WI38 (cell line): ENCODE measurements at regions not wholly inside any gene's neighbourhood (a gene's known extent, or its start where the extent isn't known, plus 50 kb on each side); places are given as distances from the start of the nearest gene placed in this dataset.
"Not testable (repeated sequence)": the region's sequence is repeated elsewhere in the genome, so short reads cannot be mapped to it uniquely, and the experiment has no call there.

ENCODE experiments used
- H3K4me3 ChIP-seq: 2 replicates; pipeline ENCODE4 v1.5.1; 2011; ENCODE audit warnings: low read depth, mild to moderate bottlenecking, control low read depth, low read length
- TF ChIP-seq, protein P1 (sequence below): IDR thresholded peaks from 2 replicates; pipeline ENCODE4 v1.5.1; 2012; ENCODE audit warnings: low read depth, mild to moderate bottlenecking, control low read depth, low read length

DNA sequence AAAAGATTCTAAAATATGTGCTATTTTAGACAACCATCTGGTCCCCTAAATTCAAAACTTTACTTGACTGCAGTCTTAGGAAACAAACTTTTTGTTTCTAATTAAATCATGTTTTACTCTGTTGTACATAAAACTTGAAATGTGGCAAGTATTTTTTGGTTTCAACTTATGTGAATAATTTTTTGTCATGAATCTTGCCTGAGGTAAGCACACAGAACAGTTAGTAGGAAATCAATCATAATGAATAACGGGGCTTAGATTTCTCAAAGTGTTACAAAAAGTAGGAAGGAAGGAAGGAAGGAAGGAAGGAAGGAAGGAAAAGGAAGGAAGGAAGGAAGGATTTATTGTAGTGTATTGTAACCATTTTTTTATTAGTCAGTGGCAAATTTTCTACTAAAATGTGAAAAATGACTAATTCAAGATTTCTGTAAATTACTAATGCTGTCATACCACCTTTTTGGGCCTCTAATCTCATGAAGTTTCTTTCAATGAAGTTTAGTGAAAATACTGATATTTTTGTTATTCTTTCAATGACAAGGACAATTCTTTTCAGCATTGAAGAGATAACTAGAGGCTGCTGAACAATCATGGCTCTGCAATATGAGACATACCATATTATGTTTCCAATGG lies 1689.2 kb downstream of the OTOL1 start:
- TF ChIP-seq, protein P1, sequence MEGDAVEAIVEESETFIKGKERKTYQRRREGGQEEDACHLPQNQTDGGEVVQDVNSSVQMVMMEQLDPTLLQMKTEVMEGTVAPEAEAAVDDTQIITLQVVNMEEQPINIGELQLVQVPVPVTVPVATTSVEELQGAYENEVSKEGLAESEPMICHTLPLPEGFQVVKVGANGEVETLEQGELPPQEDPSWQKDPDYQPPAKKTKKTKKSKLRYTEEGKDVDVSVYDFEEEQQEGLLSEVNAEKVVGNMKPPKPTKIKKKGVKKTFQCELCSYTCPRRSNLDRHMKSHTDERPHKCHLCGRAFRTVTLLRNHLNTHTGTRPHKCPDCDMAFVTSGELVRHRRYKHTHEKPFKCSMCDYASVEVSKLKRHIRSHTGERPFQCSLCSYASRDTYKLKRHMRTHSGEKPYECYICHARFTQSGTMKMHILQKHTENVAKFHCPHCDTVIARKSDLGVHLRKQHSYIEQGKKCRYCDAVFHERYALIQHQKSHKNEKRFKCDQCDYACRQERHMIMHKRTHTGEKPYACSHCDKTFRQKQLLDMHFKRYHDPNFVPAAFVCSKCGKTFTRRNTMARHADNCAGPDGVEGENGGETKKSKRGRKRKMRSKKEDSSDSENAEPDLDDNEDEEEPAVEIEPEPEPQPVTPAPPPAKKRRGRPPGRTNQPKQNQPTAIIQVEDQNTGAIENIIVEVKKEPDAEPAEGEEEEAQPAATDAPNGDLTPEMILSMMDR = no peak

DNA sequence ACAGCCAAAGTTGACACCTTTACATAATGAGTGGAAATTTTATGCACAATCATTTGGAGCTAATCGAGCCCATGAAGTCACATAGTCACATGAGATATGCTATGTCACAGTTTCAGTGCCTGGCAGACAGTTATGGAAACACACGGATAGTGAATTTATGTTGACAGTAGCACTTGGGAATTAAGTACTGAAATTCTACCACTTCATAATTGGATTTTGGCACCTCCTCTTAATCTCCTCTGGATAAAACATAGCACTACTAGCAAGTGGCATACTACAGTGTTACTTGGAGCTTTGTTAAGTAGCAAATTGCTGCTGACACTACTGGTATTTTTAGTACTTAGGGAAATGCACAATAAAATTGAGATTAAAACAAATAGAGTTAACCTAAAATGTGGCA lies 1679.4 kb downstream of the OTOL1 start:
- H3K4me3 ChIP-seq = no peak overlapping the region
- TF ChIP-seq, protein P1 = no peak

More for the DNA sequence above, 1689.2 kb downstream of the OTOL1 start:
- no peak overlapping the region for H3K4me3 ChIP-seq

DNA sequence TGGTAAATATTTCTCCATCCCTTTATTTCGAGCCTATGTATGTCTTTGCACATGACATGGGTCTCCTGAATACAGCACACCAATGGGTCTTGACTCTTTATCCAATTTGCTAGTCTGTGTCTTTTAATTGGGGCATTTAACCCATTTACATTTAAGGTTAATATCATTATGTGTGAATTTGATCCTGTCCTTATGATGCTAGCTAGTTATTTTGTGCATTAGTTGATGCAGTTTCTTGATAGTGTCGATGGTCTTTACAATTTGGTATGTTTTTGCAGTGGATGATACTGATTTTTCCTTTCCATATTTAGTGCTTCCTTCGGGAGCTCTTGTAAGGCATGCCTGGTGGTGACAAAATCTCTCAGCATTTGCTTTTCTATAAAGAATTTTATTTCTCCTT lies 1675.9 kb downstream of the OTOL1 start:
- not testable (repeated sequence) for H3K4me3 ChIP-seq

DNA sequence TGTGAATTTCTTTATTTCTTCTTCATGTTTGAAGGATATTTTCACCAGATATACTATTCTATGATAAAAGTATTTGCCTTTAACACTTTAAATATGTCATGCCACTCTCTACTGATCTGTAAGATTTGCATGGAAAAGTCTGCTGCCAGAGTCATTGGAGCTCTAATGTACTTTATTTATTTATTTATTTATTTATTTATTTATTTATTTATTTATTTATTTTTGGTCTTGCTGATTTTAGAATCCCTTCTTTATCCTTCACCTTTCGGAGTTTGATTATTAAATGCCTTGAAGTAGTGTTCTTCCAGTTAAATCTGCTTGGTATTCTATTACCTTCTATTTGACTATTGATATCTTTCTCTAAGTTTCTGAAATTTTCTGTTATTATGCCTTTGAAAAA lies 1669.6 kb downstream of the OTOL1 start:
- TF ChIP-seq, protein P1 = no peak

DNA sequence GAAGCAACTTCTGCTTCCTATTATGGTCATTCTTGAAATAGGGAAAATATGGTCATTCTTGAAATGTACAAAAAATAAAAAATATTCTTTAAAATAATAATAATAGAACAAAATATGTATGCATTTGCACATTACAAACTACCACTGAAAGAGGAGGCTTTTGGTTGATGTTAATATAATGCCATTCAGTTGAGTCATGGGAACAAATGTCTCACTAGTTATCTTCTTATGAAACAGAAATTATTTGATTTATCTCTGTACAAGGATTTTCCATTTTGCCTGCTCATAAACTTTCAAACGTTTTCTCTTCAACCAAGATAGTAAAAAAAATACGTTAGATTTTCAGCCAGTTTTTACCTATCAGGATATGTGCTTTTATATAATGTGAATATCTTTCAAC lies 1662.7 kb downstream of the OTOL1 start:
- H3K4me3 ChIP-seq = no peak overlapping the region
- TF ChIP-seq, protein P1 = no peak

More for the DNA sequence above, 1669.6 kb downstream of the OTOL1 start:
- no peak overlapping the region for H3K4me3 ChIP-seq

DNA sequence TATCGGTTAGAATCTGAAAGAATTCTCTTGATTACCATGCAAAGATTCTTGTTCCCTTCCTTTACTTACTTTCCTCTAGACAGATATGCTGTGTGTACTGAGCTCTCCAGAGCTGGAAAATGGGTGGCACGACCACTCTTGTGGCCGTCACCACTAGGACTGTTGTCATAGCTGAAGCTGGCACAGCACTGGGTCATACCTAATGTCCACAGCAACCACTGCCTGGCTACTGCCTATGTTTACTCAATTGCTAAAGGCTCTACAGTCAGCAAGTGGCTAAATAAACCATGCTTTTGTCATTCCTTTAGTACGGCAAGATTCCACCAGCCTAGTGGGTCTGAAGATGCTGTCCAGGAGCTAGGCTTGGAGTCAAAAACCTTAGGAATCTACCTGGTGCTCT lies 1643.0 kb downstream of the OTOL1 start:
- TF ChIP-seq, protein P1 = no peak

DNA sequence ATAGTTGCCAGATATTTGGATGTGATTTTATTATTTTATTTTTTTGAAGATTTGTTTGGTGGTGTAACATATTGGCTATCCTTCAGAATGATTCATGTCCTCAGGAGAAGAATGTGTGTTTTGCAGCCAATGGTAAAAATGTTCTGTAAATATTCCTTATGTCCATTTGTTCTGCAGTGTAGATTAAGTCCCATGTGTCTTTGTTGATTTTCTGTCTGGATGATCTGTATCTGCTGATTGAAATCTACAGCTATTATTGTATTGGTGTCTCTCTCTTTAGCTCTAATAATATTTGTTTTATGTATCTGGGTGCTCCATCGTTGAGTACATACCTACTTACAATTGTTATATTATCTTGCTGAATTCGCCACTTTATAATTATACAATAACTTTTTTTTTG lies 1641.7 kb downstream of the OTOL1 start:
- TF ChIP-seq, protein P1 = no peak
- no peak overlapping the region for H3K4me3 ChIP-seq

More for the DNA sequence above, 1643.0 kb downstream of the OTOL1 start:
- no peak overlapping the region for H3K4me3 ChIP-seq

DNA sequence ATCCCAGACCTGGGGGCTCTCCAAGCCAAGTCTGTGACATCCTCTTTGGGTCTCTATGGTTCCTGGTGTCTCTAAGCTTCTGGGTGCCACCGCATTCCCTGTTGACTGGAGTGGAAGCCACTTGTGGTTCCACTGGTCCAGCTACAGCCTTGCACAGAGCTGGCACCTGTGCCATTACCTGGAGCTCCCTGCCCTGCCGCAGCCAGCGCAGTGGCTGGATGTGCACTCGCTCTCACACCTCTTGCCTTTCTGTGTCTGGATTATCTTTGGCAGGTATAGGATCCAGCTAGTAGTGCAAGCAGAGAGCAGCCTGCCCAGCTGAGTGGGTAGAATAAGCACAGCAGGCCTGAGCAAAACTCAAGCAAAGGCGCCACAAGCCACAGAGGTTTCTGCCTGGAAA lies 1635.5 kb downstream of the OTOL1 start:
- TF ChIP-seq, protein P1 = no peak
- no peak overlapping the region for H3K4me3 ChIP-seq
